ENCODE measurements at regions not wholly inside any gene's neighbourhood (a gene's known extent, or its start where the extent isn't known, plus 50 kb on each side); places are given as distances from the start of the nearest gene placed in this dataset.

GRCh38 chr2:59653164-59653563 is 900.3 kb downstream of the BCL11A start:
- TF ChIP-seq EP300 (conservative IDR thresholded peaks at IDR 0.05; ENCODE audit: poor library complexity, severe bottlenecking) (no peak), CTCF (IDR thresholded peaks at IDR 0.05; ENCODE audit: poor library complexity, severe bottlenecking) (no peak), RAD21 (conservative IDR thresholded peaks at IDR 0.05) (no peak), EZH2 (IDR thresholded peaks at IDR 0.05; ENCODE audit: borderline replicate concordance, insufficient read depth, low read length, poor library complexity, severe bottlenecking) (no peak), TAF1 (IDR thresholded peaks at IDR 0.05; ENCODE audit: low read depth) (no peak), POLR2AphosphoS5 (IDR thresholded peaks at IDR 0.05) (no peak), REST (IDR thresholded peaks at IDR 0.05; ENCODE audit: borderline replicate concordance) (no peak), SMC3 (conservative IDR thresholded peaks at IDR 0.05; ENCODE audit: poor library complexity) (no peak)
